Transverse colon (tissue), 3 donors: ENCODE measurements at regions not wholly inside any gene's neighbourhood (a gene's known extent, or its start where the extent isn't known, plus 50 kb on each side); places are given as distances from the start of the nearest gene placed in this dataset.

Source experiments
- EP300 ChIP-seq: sonication (generic); formaldehyde crosslinking; IDR thresholded peaks from one replicate; pipeline ENCODE4 v1.6.1; 2017; ENCODE audit warnings: antibody characterized with exemption, low read depth
- TF ChIP-seq, protein P1 (sequence below), 5 experiments: fragments of 200-600 bp in 3 of 5; fragments of 450-650 bp in 2 of 5; sonication (generic) in 3 of 5; IDR thresholded peaks; 1 replicate in 2 of 5; 2 replicates in 3 of 5; pipeline ENCODE4 v1.5.1; 2016 to 2017; ENCODE audit warnings: antibody characterized with exemption in 5 of 5, inconsistent platforms in 3 of 5, mild to moderate bottlenecking in 2 of 5, moderate library complexity in 1 of 5

DNA sequence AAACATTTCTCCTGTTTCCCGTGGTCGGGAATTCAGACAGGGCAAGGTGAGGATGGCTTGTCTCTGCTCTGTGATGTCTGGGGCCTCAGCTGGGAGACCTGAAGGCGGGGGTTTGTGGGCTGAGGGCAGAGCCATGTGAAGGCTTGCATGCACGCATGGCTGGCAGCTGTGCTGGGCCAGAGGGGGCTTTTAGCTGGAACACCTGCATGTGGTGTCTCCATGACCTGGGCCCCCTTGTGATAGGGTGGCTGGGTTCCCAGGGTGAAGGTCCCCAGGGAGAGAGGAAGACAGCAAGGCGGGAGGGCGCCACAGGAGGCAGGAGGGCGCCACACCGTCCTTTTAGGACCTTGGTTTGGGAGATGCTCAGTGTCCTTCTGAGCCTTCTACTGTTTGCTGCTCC, 101.6 kb upstream of the PRR23E start:
- TF ChIP-seq, protein P1, sequence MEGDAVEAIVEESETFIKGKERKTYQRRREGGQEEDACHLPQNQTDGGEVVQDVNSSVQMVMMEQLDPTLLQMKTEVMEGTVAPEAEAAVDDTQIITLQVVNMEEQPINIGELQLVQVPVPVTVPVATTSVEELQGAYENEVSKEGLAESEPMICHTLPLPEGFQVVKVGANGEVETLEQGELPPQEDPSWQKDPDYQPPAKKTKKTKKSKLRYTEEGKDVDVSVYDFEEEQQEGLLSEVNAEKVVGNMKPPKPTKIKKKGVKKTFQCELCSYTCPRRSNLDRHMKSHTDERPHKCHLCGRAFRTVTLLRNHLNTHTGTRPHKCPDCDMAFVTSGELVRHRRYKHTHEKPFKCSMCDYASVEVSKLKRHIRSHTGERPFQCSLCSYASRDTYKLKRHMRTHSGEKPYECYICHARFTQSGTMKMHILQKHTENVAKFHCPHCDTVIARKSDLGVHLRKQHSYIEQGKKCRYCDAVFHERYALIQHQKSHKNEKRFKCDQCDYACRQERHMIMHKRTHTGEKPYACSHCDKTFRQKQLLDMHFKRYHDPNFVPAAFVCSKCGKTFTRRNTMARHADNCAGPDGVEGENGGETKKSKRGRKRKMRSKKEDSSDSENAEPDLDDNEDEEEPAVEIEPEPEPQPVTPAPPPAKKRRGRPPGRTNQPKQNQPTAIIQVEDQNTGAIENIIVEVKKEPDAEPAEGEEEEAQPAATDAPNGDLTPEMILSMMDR (IDR thresholded peaks at IDR 0.05), result no peak
- TF ChIP-seq EP300, result no peak
